ENCODE measurements at regions not wholly inside any gene's neighbourhood (a gene's known extent, or its start where the extent isn't known, plus 50 kb on each side); places are given as distances from the start of the nearest gene placed in this dataset.

GRCh38 chr13:62084728-62085127 is 669.1 kb upstream of the PCDH20 start:
- no peak for DNase-seq (ENCODE audit: low spot score)
- H3K36me3 Mint-ChIP-seq: no peaks in the 10 kb centered on the region

GRCh38 chr13:62067821-62068220 is 652.2 kb upstream of the PCDH20 start:
- no peaks in the 10 kb centered on the region for H3K4me1 Mint-ChIP-seq (ENCODE audit: low read depth in 2 of 2)
- no peak overlapping the region for H3K4me3 Mint-ChIP-seq
- no peak overlapping the region for H3K27ac Mint-ChIP-seq

More at GRCh38 chr13:62084728-62085127, 669.1 kb upstream of the PCDH20 start:
- Mint-ChIP-seq H3K9me3 (peaks cover 9% of the 10 kb centered on the region), H3K4me3 (no peak overlapping the region), H3K27me3 (no peaks in the 10 kb centered on the region), H3K27ac (no peak overlapping the region), H3K4me1 (ENCODE audit: low read depth in 2 of 2) (no peaks in the 10 kb centered on the region)
- no peak for ATAC-seq

GRCh38 chr13:62065016-62065415 is 649.4 kb upstream of the PCDH20 start:
- no peak for DNase-seq (ENCODE audit: low spot score)
- Mint-ChIP-seq H3K4me3 (no peak overlapping the region), H3K4me1 (ENCODE audit: low read depth in 2 of 2) (no peaks in the 10 kb centered on the region), H3K9me3 (peaks cover 17% of the 10 kb centered on the region), H3K27ac (no peak overlapping the region), H3K27me3 (no peaks in the 10 kb centered on the region), H3K36me3 (peaks cover 11% of the 10 kb centered on the region)
- ATAC-seq: no peak

More at GRCh38 chr13:62067821-62068220, 652.2 kb upstream of the PCDH20 start:
- no peaks in the 10 kb centered on the region for H3K27me3 Mint-ChIP-seq
- ATAC-seq (no peak), DNase-seq (ENCODE audit: low spot score) (no peak)
- peaks cover 8% of the 10 kb centered on the region for H3K36me3 Mint-ChIP-seq
- peaks cover 9% of the 10 kb centered on the region for H3K9me3 Mint-ChIP-seq

GRCh38 chr13:62061751-62062150 is 646.1 kb upstream of the PCDH20 start:
- Mint-ChIP-seq H3K27me3 (no peaks in the 10 kb centered on the region), H3K27ac (no peak overlapping the region), H3K4me3 (no peak overlapping the region), H3K9me3 (peaks cover 11% of the 10 kb centered on the region), H3K36me3 (peaks cover 4% of the 10 kb centered on the region), H3K4me1 (ENCODE audit: low read depth in 2 of 2) (no peaks in the 10 kb centered on the region)
- DNase-seq (ENCODE audit: low spot score): no peak
- no peak for ATAC-seq

GRCh38 chr13:62060570-62060969 is 644.9 kb upstream of the PCDH20 start:
- peaks cover 4% of the 10 kb centered on the region for H3K36me3 Mint-ChIP-seq
- H3K4me3 Mint-ChIP-seq: no peak overlapping the region
- no peak overlapping the region for H3K27ac Mint-ChIP-seq
- peaks cover 11% of the 10 kb centered on the region for H3K9me3 Mint-ChIP-seq
- no peaks in the 10 kb centered on the region for H3K4me1 Mint-ChIP-seq (ENCODE audit: low read depth in 2 of 2)
- DNase-seq (ENCODE audit: low spot score) (no peak), ATAC-seq (no peak)
- H3K27me3 Mint-ChIP-seq: no peaks in the 10 kb centered on the region

- H3K36me3 Mint-ChIP-seq: no peaks in the 10 kb centered on the region
- H3K4me1 Mint-ChIP-seq (ENCODE audit: low read depth in 2 of 2): no peaks in the 10 kb centered on the region
- H3K27me3 Mint-ChIP-seq: no peaks in the 10 kb centered on the region
- H3K9me3 Mint-ChIP-seq: peaks cover 14% of the 10 kb centered on the region
- DNase-seq (ENCODE audit: low spot score) (no peak), ATAC-seq (no peak)
- H3K27ac Mint-ChIP-seq: no peak overlapping the region
- H3K4me3 Mint-ChIP-seq: no peak overlapping the region
Observed at GRCh38 chr13:62057286-62057685, 641.6 kb upstream of the PCDH20 start.

GRCh38 chr13:62049992-62050391 is 634.3 kb upstream of the PCDH20 start:
- Mint-ChIP-seq H3K4me3 (no peak overlapping the region), H3K27me3 (no peaks in the 10 kb centered on the region), H3K9me3 (peaks cover 16% of the 10 kb centered on the region), H3K27ac (no peak overlapping the region), H3K36me3 (peaks cover 8% of the 10 kb centered on the region), H3K4me1 (ENCODE audit: low read depth in 2 of 2) (no peaks in the 10 kb centered on the region)
- DNase-seq (ENCODE audit: low spot score) (no peak), ATAC-seq (no peak)

- Mint-ChIP-seq H3K27ac (no peak overlapping the region), H3K36me3 (peaks cover 12% of the 10 kb centered on the region), H3K4me1 (ENCODE audit: low read depth in 2 of 2) (no peaks in the 10 kb centered on the region), H3K27me3 (no peaks in the 10 kb centered on the region), H3K4me3 (no peak overlapping the region), H3K9me3 (peaks cover 14% of the 10 kb centered on the region)
- ATAC-seq (no peak), DNase-seq (ENCODE audit: low spot score) (no peak)
Observed at GRCh38 chr13:62046512-62046911, 630.9 kb upstream of the PCDH20 start.

GRCh38 chr13:62043600-62043999 is 628.0 kb upstream of the PCDH20 start:
- Mint-ChIP-seq H3K4me1 (ENCODE audit: low read depth in 2 of 2) (no peaks in the 10 kb centered on the region), H3K27ac (no peak overlapping the region)
- no peak for ATAC-seq

GRCh38 chr13:62040806-62041205 is 625.2 kb upstream of the PCDH20 start:
- peaks cover 9% of the 10 kb centered on the region for H3K36me3 Mint-ChIP-seq
- ATAC-seq: no peak

More at GRCh38 chr13:62043600-62043999, 628.0 kb upstream of the PCDH20 start:
- H3K9me3 Mint-ChIP-seq: peaks cover 13% of the 10 kb centered on the region
- H3K36me3 Mint-ChIP-seq: peaks cover 5% of the 10 kb centered on the region
- DNase-seq (ENCODE audit: low spot score): no peak
- no peak overlapping the region for H3K4me3 Mint-ChIP-seq
- H3K27me3 Mint-ChIP-seq: no peaks in the 10 kb centered on the region

GRCh38 chr13:62040078-62040477 is 624.4 kb upstream of the PCDH20 start:
- no peak overlapping the region for H3K27ac Mint-ChIP-seq
- no peak for DNase-seq (ENCODE audit: low spot score)

More at GRCh38 chr13:62040806-62041205, 625.2 kb upstream of the PCDH20 start:
- peaks cover 0 to 3% of the 10 kb centered on the region in 2 donors for H3K4me1 Mint-ChIP-seq (ENCODE audit: low read depth in 2 of 2)
- H3K27me3 Mint-ChIP-seq: no peaks in the 10 kb centered on the region
- no peak overlapping the region for H3K4me3 Mint-ChIP-seq
- H3K27ac Mint-ChIP-seq: no peak overlapping the region
- no peak for DNase-seq (ENCODE audit: low spot score)
- H3K9me3 Mint-ChIP-seq: peaks cover 19% of the 10 kb centered on the region

GRCh38 chr13:62038214-62038613 is 622.6 kb upstream of the PCDH20 start:
- Mint-ChIP-seq H3K27me3 (no peaks in the 10 kb centered on the region), H3K27ac (no peak overlapping the region), H3K36me3 (peaks cover 4% of the 10 kb centered on the region), H3K4me1 (ENCODE audit: low read depth in 2 of 2) (peaks cover 0 to 3% of the 10 kb centered on the region in 2 donors), H3K9me3 (peaks cover 15% of the 10 kb centered on the region), H3K4me3 (no peak overlapping the region)
- DNase-seq (ENCODE audit: low spot score): no peak
- ATAC-seq: peak in 1 of 2 donors; percentile 20

More at GRCh38 chr13:62040078-62040477, 624.4 kb upstream of the PCDH20 start:
- Mint-ChIP-seq H3K4me3 (no peak overlapping the region), H3K9me3 (peaks cover 19% of the 10 kb centered on the region), H3K36me3 (peaks cover 9% of the 10 kb centered on the region), H3K27me3 (no peaks in the 10 kb centered on the region), H3K4me1 (ENCODE audit: low read depth in 2 of 2) (peaks cover 0 to 3% of the 10 kb centered on the region in 2 donors)
- ATAC-seq: no peak

- Mint-ChIP-seq H3K27me3 (no peaks in the 10 kb centered on the region), H3K4me3 (no peak overlapping the region), H3K4me1 (ENCODE audit: low read depth in 2 of 2) (peaks cover 0 to 3% of the 10 kb centered on the region in 2 donors), H3K9me3 (peaks cover 18% of the 10 kb centered on the region), H3K36me3 (peaks cover 4% of the 10 kb centered on the region), H3K27ac (no peak overlapping the region)
- ATAC-seq (no peak), DNase-seq (ENCODE audit: low spot score) (no peak)
Observed at GRCh38 chr13:62035981-62036380, 620.3 kb upstream of the PCDH20 start.

GRCh38 chr13:62033934-62034333 is 618.3 kb upstream of the PCDH20 start:
- no peak overlapping the region for H3K4me3 Mint-ChIP-seq
- H3K27ac Mint-ChIP-seq: no peak overlapping the region
- peaks cover 16% of the 10 kb centered on the region for H3K9me3 Mint-ChIP-seq
- peaks cover 0 to 3% of the 10 kb centered on the region in 2 donors for H3K4me1 Mint-ChIP-seq (ENCODE audit: low read depth in 2 of 2)
- H3K27me3 Mint-ChIP-seq: no peaks in the 10 kb centered on the region
- DNase-seq (ENCODE audit: low spot score) (no peak), ATAC-seq (no peak)
- H3K36me3 Mint-ChIP-seq: peaks cover 4% of the 10 kb centered on the region

- Mint-ChIP-seq H3K27ac (no peak overlapping the region), H3K4me1 (ENCODE audit: low read depth in 2 of 2) (no peaks in the 10 kb centered on the region), H3K9me3 (peaks cover 8% of the 10 kb centered on the region), H3K27me3 (no peaks in the 10 kb centered on the region), H3K36me3 (no peaks in the 10 kb centered on the region), H3K4me3 (no peak overlapping the region)
- no peak for DNase-seq (ENCODE audit: low spot score)
- no peak for ATAC-seq
Observed at GRCh38 chr13:62022369-62022768, 606.7 kb upstream of the PCDH20 start.

All from natural killer cell treated with Interleukin-12 subunit alpha and Interleukin-12 subunit beta and Interleukin-15 and Interleukin-18, amount 100 ng/mL, for 72 hours (primary cell).